HepG2 (cell line): ENCODE measurements at regions not wholly inside any gene's neighbourhood (a gene's known extent, or its start where the extent isn't known, plus 50 kb on each side); places are given as distances from the start of the nearest gene placed in this dataset.

Experiments
- ARID5B ChIP-seq: IDR thresholded peaks from 2 replicates; pipeline ENCODE4 v1.4.0; 2020; ENCODE audit warnings: mild to moderate bottlenecking, missing genetic modification reagents
- POLR2A ChIP-seq, 2 experiments: IDR thresholded peaks; 2 replicates each; pipeline ENCODE4 v1.6.1; 2011; ENCODE audit warnings: low read depth in 2 of 2, low read length in 2 of 2, mild to moderate bottlenecking in 1 of 2, moderate library complexity in 1 of 2; ENCODE audit not compliant: insufficient read depth in 1 of 2
- ZNF546 ChIP-seq: sonication (generic); formaldehyde crosslinking; conservative IDR thresholded peaks from 2 replicates; pipeline ENCODE4 v1.8.1; 2023; ENCODE audit warnings: mild to moderate bottlenecking, missing genetic modification reagents

GRCh38 chr6:155770856-155771255 is 315.2 kb upstream of the NOX3 start:
- TF ChIP-seq POLR2A (IDR thresholded peaks at IDR 0.05; ENCODE audit: insufficient read depth in 1 of 2, low read depth in 2 of 2, low read length in 2 of 2): no peak
- no peak for TF ChIP-seq ZNF546 (CRISPR knock-in tag)
- TF ChIP-seq ARID5B (CRISPR knock-in tag): no peak
